Midbrain (tissue), 1 donor: ENCODE measurements at regions not wholly inside any gene's neighbourhood (a gene's known extent, or its start where the extent isn't known, plus 50 kb on each side); places are given as distances from the start of the nearest gene placed in this dataset.

Experiments used
- DNase-seq: peaks from one replicate; lab custom pipeline; 2025; lab: John Stamatoyannopoulos, UW

GRCh38 chr3:193754719-193755118, 161.7 kb downstream of the OPA1 start:
- no peak for DNase-seq

- no peak for DNase-seq
Observed at GRCh38 chr3:193756536-193756935, 163.5 kb downstream of the OPA1 start.

- no peak for DNase-seq
Observed at GRCh38 chr3:193757457-193757856, 164.4 kb downstream of the OPA1 start.

DNA sequence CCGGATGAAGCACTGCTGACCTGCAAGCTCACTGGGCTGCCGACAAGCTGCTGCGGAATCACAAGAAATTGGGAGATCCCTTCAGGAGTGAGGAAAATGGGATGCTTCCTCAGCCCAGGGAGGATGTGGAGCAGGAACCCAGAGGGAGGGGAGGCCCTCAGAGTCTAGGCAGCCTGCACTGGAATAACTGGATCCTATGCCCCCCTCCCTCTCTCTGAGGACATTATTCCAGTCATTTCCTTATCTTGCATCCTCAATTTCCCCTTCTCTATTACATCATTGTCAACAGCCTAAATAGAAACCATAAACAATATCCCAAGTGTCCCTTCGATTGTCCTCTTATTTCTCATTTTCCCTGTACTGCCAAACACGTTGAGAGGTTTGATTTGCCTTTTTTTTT, 169.0 kb downstream of the OPA1 start:
- DNase-seq = no peak

GRCh38 chr3:193762657-193763056, 169.6 kb downstream of the OPA1 start:
- no peak for DNase-seq

- no peak for DNase-seq
Observed at GRCh38 chr3:193764959-193765358, 172.0 kb downstream of the OPA1 start.

GRCh38 chr3:193767353-193768069, 174.5 kb downstream of the OPA1 start:
- no peak for DNase-seq

GRCh38 chr3:193768070-193768394, 175.0 kb downstream of the OPA1 start:
- no peak for DNase-seq

DNA sequence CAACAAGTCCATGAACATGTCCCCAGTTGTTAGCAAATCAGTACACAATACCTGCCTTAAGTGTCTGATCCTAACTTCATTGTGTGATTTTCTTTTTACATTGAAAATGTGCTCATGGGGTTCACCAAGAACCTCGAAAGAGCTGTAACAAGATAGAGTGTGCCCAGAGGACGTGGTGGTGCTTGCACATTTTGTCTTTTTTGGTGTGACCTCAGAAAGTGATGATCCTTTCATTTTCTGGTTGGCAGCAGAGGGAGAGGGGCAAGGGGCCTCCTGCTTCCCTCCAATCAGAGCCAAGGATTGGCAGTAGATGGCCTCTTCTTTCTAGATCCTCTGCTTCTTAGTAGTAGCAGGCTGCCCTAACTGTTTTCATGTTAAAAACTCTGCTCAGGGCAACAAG, 176.4 kb downstream of the OPA1 start:
- DNase-seq = no peak

GRCh38 chr3:193771011-193771652, 178.1 kb downstream of the OPA1 start:
- no peak for DNase-seq

GRCh38 chr3:193771653-193772421, 178.8 kb downstream of the OPA1 start:
- DNase-seq = no peak

- peak; percentile 13 for DNase-seq
Observed at GRCh38 chr3:193772422-193772763, 179.4 kb downstream of the OPA1 start.

- DNase-seq = no peak
Observed at GRCh38 chr3:193773266-193774220, 180.5 kb downstream of the OPA1 start.

DNA sequence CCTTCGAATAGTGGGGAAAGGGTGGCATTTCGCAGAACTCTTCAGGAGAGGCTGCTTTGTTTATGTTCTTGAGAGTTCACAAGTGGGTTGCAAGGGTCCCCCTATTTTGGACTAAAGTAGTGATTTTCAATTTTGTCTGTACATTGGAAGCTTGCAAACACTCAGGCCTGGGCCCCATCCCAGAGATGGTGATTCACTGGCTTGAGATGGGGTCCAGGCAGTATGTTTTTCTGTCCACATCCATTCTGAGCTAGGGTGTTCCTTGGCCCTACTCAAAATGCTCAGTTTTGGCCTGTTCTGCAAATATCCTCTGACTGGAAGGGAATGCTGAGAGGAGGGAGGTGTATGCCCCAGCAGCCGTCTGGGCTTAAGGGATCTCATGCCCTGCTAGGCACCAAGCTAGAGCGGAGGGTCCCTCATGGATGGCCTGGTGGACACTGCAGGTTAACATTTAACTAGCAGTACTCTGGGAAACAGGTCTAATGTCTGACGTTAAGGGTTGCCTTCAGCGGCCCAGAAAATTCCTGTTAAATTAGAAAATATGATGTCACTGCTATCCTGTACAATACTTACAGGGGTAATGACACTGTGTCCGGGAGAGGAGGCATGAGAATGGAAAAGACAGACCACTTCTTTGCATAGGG, 181.4 kb downstream of the OPA1 start:
- DNase-seq = no peak

GRCh38 chr3:193774916-193775285, 181.9 kb downstream of the OPA1 start:
- DNase-seq = no peak

GRCh38 chr3:193775421-193776077, 182.5 kb downstream of the OPA1 start:
- no peak for DNase-seq

DNA sequence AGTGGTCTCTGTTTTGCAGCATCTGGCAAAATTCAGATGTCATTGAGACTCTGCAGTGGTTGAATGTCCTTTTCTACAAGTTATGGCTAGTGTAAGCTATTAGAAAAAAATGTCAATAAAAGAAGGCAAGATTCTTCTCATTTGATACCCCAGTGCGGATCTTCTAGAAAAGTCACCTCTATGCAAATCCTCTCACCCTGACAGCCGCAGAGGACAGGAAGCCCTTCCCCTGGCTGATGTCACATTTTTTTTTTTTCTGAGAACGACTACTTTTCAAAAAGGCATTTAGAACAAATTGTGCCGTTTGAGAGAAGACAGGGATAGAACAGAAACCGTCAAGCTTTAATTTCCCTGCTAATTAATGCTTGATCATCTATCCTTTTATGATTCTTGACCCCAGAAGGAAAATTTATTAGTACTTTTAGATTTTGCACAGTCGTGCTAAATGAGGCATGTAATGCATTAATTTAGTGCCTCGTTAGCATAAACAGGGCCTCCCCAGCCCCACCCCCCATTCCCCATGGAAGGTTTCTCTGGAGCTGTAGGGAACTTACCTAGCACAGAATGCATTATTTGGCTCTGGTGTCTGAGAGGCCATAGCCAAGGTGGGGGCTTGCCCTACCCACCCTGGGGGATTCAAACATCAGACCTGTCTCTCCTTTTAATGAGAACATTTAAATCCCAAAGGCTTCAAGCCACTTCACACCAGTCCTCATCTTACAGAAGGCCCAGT, 183.8 kb downstream of the OPA1 start:
- no peak for DNase-seq

DNA sequence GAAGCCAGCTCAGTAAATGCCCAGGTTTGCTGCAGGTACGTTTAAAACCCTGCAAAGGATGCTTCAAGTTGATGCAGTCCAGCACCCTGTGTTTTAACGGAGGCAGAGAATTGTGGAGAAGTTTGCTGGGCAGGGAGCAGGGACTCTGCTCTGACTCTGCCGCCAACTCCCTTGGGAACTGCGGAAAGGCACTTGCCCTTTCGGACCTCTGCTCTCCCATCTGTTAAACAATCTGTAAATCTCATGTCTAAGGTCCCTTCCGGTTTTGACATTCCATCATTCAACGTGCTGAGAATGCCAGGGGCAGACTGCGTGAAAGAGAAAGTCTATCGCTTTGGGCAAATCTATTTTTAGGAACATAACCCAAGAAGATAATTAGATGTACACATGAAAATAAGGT, 184.5 kb downstream of the OPA1 start:
- DNase-seq = no peak

DNA sequence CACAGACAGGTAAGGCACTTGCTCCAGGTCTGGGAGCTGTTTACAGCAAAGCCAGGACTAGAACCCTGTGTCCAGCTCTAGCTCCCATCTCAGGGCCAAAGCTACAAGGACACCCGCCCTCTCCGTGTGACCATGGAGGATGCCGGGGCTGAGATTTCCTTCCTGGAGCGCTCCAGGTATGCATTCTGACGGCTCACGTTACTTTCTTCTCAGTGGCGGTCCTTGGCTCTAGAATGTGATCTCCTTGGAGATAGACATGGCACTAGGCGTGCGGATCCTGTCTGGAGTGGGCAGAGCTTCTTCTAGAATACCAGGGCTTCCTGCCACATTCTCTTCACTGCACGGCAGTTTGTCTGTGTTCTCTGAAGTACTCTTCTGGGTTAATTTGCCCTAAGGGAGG, 185.7 kb downstream of the OPA1 start:
- no peak for DNase-seq

DNA sequence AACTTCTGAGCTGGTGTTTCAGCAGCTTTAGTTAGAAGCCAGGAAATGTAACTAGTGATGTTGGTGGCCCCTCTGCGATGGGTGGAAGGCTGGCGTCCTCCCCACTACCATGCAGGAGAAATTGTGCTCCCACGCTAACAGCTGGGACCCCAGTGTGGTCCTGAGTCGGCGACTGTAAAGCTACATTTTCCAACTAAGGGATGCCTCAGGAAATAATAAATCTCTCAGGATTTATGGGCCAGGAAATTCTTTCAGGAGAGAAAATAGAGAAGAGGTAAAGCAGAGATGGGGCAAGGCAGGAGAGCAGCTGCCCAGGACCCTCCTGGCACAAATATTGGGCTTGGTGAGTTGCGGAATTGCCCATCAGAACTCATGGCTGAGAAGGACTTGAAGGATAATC, 186.9 kb downstream of the OPA1 start:
- no peak for DNase-seq

DNA sequence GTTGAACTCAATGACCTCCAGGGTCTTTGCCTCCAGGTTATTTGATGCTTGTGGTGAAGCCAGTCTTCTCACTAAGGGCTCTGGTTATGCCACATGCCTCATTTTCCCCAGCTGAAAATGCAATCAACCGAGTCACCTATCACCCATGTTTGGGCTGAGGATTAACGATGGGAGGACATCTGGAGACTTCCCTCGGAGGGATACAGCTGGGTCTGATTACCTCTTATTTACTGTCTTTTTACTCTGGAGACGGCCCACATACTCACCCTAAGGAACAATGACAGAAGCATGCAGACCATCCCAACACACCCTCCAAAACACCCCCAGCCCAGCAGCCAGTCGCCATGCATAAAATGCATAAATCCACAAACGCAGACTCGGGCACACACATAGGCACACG, 187.4 kb downstream of the OPA1 start:
- no peak for DNase-seq
